MCF 10A (cell line): ENCODE measurements at regions not wholly inside any gene's neighbourhood (a gene's known extent, or its start where the extent isn't known, plus 50 kb on each side); places are given as distances from the start of the nearest gene placed in this dataset.

Source experiments
- BruUV-seq: library from RNA; stranded (reverse); fragments of 400-500 nt; replicated peaks from 2 replicates; lab custom pipeline; 2021; lab: Mats Ljungman, UMichigan
- CTCF ChIA-PET: fragments of 300-600 bp; sonication (Branson Sonifier 250); formaldehyde crosslinking; extraction: SDS; loops from one replicate; lab custom pipeline; 2021; ENCODE audit warnings: antibody characterized with exemption, inconsistent platforms; lab: Yijun Ruan, JAX
- POLR2A ChIA-PET: fragments of 300-600, 350-650 bp; sonication (Branson Sonifier 250); formaldehyde crosslinking; extraction: SDS; loops from one replicate; lab custom pipeline; 2020; ENCODE audit warnings: antibody characterized with exemption, inconsistent platforms; lab: Yijun Ruan, JAX
- DNase-seq: peaks from one replicate; pipeline ENCODE4 v3.0.0-alpha.2; 2018; ENCODE audit not compliant: unreplicated experiment
- H3K27ac Mint-ChIP-seq: one replicate; pipeline ENCODE4 v1.8.0; 2022; ENCODE audit warnings: mild to moderate bottlenecking, low read depth, mixed read lengths; ENCODE audit not compliant: unreplicated experiment
- H3K27me3 Mint-ChIP-seq: one replicate; pipeline ENCODE4 v1.8.0; 2022; ENCODE audit warnings: mixed read lengths; ENCODE audit not compliant: insufficient read depth, unreplicated experiment
- H3K36me3 Mint-ChIP-seq: one replicate; pipeline ENCODE4 v1.8.0; 2022; ENCODE audit warnings: mild to moderate bottlenecking, moderate library complexity, mixed read lengths; ENCODE audit not compliant: insufficient read depth, unreplicated experiment
- H3K4me1 Mint-ChIP-seq: one replicate; pipeline ENCODE4 v1.8.0; 2022; ENCODE audit warnings: mixed read lengths; ENCODE audit not compliant: insufficient read depth, unreplicated experiment
- H3K4me3 Mint-ChIP-seq: one replicate; pipeline ENCODE4 v1.8.0; 2022; ENCODE audit warnings: mild to moderate bottlenecking, moderate library complexity, mixed read lengths; ENCODE audit not compliant: unreplicated experiment
- H3K9me3 Mint-ChIP-seq: one replicate; pipeline ENCODE4 v1.8.0; 2022; ENCODE audit warnings: mixed read lengths; ENCODE audit not compliant: unreplicated experiment
- CTCF ChIP-seq: fragments of 200-600 bp; IDR thresholded peaks from one replicate; pipeline ENCODE4 v1.8.0; 2022; ENCODE audit warnings: antibody characterized with exemption, mild to moderate bottlenecking; ENCODE audit not compliant: unreplicated experiment
- intact Hi-C: fragments of 100-400 bp; cut with micrococcal nuclease; formaldehyde crosslinking; loops from 2 replicates; pipeline ENCODE4 v1.14.1; 2022

GRCh38 chr9:13443346-13444244 lies 164.1 kb upstream of the MPDZ start:
- H3K9me3 Mint-ChIP-seq = no peaks in the 10 kb centered on the region
- ChIA-PET POLR2A (interaction anchor here (0.6 kb wide), 1 partner anchor 735 kb away, joined by 3 read pairs; no protein-coding TSS in a partner anchor), CTCF (interaction anchor here (0.6 to 1.0 kb wide), 4 partner anchors 16 to 933 kb away, joined by 3 to 4 read pairs (median 3); no protein-coding TSS in a partner anchor)
- intact Hi-C loops = loop anchor here (10.0 kb wide), 1 partner anchor 651 kb away; no protein-coding TSS in a partner anchor
- peaks cover 20% of the 10 kb centered on the region for H3K4me1 Mint-ChIP-seq
- no peak for TF ChIP-seq CTCF
- H3K27me3 Mint-ChIP-seq = no peaks in the 10 kb centered on the region
- no TSS peak for BruUV-seq
- H3K27ac Mint-ChIP-seq = no peak overlapping the region
- no peak for DNase-seq
- no peak overlapping the region for H3K4me3 Mint-ChIP-seq
- H3K36me3 Mint-ChIP-seq = no peaks in the 10 kb centered on the region

GRCh38 chr9:13439685-13440476 lies 160.4 kb upstream of the MPDZ start:
- no TSS peak for BruUV-seq
- Mint-ChIP-seq H3K36me3 (no peaks in the 10 kb centered on the region), H3K27ac (no peak overlapping the region), H3K4me1 (peaks cover 8% of the 10 kb centered on the region), H3K27me3 (no peaks in the 10 kb centered on the region), H3K9me3 (no peaks in the 10 kb centered on the region), H3K4me3 (no peak overlapping the region)
- DNase-seq = no peak
- POLR2A ChIA-PET = interaction anchor here (0.7 to 1.5 kb wide), 4 partner anchors 8 to 293 kb away, joined by 3 to 5 read pairs (median 4); no protein-coding TSS in a partner anchor
- CTCF ChIA-PET = interaction anchor here (0.7 to 1.4 kb wide), 5 partner anchors 44 to 989 kb away, joined by 3 to 13 read pairs (median 3); no protein-coding TSS in a partner anchor
- intact Hi-C loops = loop anchor here (10.0 kb wide), 1 partner anchor 655 kb away; no protein-coding TSS in a partner anchor
- TF ChIP-seq CTCF = no peak

GRCh38 chr9:13437866-13438265 lies 158.4 kb upstream of the MPDZ start:
- H3K4me1 Mint-ChIP-seq = no peaks in the 10 kb centered on the region
- no peak overlapping the region for H3K4me3 Mint-ChIP-seq
- H3K27me3 Mint-ChIP-seq = no peaks in the 10 kb centered on the region
- H3K36me3 Mint-ChIP-seq = no peaks in the 10 kb centered on the region
- no peak overlapping the region for H3K27ac Mint-ChIP-seq
- ChIA-PET CTCF (interaction anchor here (0.6 to 3.6 kb wide), 5 partner anchors 9 to 915 kb away, joined by 3 to 35 read pairs (median 4); no protein-coding TSS in a partner anchor), POLR2A (no interaction called here)
- no peak for TF ChIP-seq CTCF
- no peak for DNase-seq
- no peaks in the 10 kb centered on the region for H3K9me3 Mint-ChIP-seq
- intact Hi-C loops = no loop called here
- no TSS peak for BruUV-seq
